NCI-H2196 treated with DMSO at 0.1 percent for 48 hours (cell line): ENCODE measurements at regions not wholly inside any gene's neighbourhood (a gene's known extent, or its start where the extent isn't known, plus 50 kb on each side); places are given as distances from the start of the nearest gene placed in this dataset.
"Not testable (repeated sequence)": the region's sequence is repeated elsewhere in the genome, so short reads cannot be mapped to it uniquely, and the experiment has no call there.

Source experiments
- DNase-seq: peaks from one replicate; lab custom pipeline; 2025; ENCODE audit not compliant: unreplicated experiment; lab: John Stamatoyannopoulos, UW

DNA sequence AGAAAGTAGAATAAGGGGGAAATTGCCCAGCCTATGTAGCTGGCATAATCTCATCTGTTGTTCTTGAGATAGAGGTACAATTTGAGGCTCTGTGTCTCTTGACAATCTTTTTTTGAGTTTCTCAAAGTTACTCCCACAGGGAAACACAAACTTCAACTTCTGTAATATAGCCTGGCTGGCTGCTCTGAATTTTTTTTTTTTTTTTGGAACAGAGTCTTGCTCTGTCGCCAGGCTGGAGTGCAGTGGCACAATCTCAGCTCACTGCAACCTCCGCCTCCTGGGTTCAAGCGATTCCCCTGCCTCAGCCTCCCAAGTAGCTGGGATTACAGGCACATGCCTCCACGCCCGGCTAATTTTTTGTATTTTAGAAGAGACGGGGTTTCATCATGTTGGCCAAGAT, 1486.8 kb upstream of the WWC1 start:
- not testable (repeated sequence) for DNase-seq

DNA sequence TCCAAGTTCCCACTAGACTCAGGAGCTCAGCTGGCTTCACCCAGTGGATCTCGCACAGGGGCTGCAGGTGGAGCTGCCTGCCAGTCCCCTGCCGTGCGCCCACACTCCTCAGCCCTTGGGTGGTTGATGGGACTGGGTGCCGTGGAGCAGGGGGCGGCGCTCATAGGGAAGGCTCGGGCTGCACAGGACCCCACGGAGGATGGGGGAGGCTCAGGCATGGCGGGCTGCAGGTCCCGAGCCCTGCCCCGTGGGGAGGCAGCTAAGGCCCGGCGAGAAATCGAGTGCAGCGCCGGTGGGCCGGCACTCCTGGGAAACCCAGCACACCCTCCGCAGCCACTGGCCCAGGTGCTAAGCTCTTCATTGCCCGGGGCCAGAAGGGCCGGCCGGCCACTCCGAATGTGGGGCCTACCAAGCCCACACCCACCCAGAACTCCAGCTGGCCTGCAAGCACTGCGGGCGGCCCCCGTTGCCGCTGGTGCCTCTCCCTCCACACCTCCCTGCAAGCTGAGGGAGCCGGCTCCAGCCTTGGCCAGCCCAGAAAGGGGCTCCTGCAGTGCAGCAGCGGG, 1481.3 kb upstream of the WWC1 start:
- not testable (repeated sequence) for DNase-seq

GRCh38 chr5:166810721-166811120, 1480.7 kb upstream of the WWC1 start:
- no peak for DNase-seq

- no peak for DNase-seq
These were observed 1468.1 kb upstream of the WWC1 start for GRCh38 chr5:166823360-166823759.

- DNase-seq: no peak
These were observed 1457.2 kb upstream of the WWC1 start for GRCh38 chr5:166834246-166834645.

DNA sequence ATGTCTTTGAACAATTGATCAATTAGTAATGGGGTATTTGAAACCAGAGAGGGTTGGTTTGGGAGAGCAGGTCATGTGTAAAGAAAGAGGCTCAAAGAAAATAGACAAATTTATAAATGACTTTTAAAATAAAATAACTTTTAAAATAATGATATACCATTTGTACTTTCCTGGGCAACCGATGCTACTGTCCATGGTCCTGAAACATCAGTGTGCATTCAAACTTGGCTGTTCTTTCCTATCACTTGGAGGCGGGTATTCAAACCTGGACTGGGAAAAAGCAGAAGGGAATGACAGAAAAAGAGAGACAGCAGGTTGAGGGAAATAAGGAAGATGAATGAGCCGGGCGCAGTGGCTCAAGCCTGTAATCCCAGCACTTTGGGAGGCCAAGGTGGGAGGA, 1446.4 kb upstream of the WWC1 start:
- DNase-seq: no peak

DNA sequence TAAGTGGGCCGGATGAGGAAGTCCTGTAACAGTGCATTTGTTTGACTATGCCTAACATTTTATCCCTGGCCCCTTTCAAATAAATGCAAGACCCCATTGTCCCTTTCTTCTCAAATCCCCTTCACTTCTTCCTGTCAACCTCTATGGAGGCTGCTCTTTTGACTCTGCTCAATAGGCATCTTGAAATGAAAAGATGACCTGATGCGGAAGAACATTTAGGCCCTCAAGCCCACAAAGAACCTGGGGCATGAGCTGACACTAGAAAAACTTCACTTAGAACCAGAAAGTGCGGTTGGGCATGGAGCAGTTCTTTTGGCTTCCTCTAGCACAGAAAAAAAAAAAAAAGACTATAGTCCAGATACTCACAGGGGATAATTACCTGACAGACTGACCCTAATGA, 1434.7 kb upstream of the WWC1 start:
- no peak for DNase-seq

- no peak for DNase-seq
These were observed 1431.0 kb upstream of the WWC1 start for GRCh38 chr5:166860426-166860825.

DNA sequence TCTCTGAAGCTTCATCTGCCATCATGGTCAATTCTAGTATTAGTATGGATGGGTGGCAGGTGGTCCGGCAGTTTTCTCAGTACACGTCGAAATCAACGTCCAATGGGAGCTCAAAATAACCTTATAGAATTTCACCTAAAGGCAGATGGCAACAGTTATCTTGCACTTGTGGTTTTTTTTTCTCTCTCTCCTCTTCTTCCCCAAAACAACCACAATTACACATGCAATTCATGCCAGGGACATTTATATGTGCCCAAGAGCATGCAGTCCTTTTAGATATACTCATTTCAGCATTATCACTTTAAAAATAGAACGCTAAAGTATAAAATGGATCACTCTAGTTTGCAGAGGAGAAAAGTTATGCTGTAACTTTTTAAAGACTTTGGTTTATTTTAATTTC, 1428.9 kb upstream of the WWC1 start:
- no peak for DNase-seq

GRCh38 chr5:166865206-166865605, 1426.2 kb upstream of the WWC1 start:
- DNase-seq: no peak

GRCh38 chr5:166880456-166880855, 1411.0 kb upstream of the WWC1 start:
- DNase-seq: no peak

GRCh38 chr5:166881802-166882201, 1409.6 kb upstream of the WWC1 start:
- no peak for DNase-seq

DNA sequence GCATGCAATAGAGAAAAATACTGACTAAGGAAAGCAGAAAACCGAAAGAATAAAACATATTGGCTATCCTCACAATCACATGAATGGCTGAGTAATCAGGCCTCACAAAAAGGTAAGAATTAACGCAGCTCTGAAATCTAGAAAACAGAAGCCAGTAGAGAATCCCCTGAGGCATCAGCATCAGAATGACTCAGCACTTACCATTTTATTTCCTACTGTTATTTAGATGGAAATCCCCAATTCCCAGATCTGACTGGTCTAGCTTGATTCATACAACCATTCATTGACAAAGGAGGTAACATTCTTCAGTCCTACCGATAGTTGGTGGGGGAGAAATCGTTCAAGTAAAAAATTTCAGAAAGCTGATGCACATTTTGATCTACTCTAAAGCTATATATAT, 1408.4 kb upstream of the WWC1 start:
- DNase-seq: no peak

- DNase-seq: no peak
These were observed 1393.3 kb upstream of the WWC1 start for GRCh38 chr5:166898166-166898565.

GRCh38 chr5:166899343-166899742, 1392.1 kb upstream of the WWC1 start:
- DNase-seq: no peak

DNA sequence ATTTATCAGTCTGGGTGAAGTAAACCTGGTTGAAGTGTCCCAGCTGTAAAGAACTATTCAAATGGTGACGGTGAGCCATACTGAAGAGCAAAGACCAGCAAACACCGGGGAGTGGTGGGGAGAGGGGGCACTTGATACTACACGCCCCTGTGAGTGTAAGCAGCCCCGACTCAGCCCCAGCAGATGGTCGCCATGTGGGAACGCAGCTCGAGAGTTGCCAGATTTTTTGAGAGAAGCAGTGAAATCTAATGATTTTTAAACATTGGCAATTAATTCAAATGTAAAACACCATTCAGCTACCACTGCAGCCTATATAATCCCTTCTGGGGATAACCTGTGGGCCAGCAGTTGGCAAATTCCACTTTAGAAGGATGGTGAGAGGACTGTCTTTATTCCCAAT, 1386.9 kb upstream of the WWC1 start:
- DNase-seq: no peak

- no peak for DNase-seq
These were observed 1384.3 kb upstream of the WWC1 start for GRCh38 chr5:166906991-166907713.

DNA sequence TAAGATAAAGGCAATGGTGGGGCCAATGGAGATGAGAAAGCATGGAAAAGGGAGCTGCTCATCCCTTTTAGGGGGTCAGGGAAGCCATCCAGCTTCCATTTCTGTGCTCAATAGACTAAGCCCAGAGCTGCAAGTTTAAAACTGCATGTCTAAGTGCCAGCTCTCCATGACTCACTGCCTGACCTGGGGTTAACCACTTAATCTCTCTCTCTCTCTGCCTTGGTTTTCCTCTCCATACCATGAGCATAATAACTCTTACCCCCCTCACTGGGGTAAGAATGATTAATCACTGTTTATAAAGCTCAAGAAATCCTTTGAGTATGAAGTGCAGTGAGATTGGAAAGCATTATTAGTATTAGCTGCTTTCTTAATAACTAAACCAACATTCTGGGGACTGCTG, 1382.4 kb upstream of the WWC1 start:
- DNase-seq: no peak

GRCh38 chr5:166909926-166910325, 1381.5 kb upstream of the WWC1 start:
- DNase-seq: no peak

DNA sequence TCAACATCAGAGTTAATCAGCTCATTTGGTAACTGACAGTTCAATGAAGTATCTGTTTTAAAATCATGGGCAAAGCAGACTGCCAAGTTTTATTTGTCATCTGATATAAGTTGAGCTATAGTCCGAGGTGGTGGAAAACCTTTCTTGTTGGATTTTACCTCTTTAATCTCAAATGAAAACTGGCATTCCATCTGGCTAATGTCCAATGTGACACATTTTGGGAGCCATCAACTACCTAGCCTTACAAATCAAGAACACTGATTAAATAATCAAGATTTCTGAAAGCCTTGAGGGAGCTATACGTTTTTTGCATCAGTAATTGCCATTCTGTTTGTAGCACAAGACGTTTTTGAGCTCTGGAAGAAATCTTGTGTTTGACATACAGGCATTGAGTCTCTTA, 1380.5 kb upstream of the WWC1 start:
- DNase-seq: no peak

DNA sequence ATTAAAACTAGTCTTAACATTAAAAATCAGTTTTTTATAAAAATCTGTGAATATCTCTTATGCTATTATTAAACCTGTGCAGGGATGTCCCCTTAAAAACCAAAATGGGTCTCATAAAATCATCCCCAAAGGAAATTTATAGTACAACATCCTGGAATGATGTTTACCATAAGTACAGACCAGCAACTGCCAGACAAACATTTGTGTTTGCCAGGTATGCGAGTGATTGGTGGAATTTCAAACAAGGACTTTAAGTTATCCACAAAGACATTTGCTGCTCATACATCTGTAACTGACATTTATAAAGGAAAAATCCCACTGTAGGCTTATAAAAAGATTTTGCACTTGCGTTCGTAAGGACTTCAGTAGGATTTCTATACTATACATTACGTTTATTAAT, 1375.4 kb upstream of the WWC1 start:
- no peak for DNase-seq

DNA sequence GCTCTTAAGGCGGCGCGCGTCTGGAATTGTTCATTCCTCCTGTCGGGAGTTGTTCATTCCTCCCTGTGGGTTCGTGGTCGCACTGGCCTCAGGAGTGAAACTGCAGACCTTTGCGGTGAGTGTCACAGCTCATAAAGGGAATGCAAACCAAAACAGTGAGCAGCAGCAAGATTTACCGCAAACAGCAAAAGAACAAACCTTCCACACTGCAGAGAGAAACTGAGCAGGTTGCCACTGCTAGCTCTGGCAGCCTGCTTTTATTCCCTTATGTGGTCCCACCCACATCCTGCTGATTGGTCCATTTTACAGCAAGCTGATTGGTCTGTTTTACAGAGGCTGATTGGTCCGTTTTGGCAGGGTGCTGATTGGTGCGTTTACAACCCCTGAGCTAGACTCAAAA, 1365.3 kb upstream of the WWC1 start:
- DNase-seq: no peak
